DMS114 treated with DMSO at 0.1 percent for 48 hours (cell line): ENCODE measurements at regions not wholly inside any gene's neighbourhood (a gene's known extent, or its start where the extent isn't known, plus 50 kb on each side); places are given as distances from the start of the nearest gene placed in this dataset.
"Not testable (repeated sequence)": the region's sequence is repeated elsewhere in the genome, so short reads cannot be mapped to it uniquely, and the experiment has no call there.

ENCODE experiments used
- DNase-seq: peaks from one replicate; lab custom pipeline; 2025; ENCODE audit not compliant: unreplicated experiment; lab: John Stamatoyannopoulos, UW

- no peak for DNase-seq
These were observed 1608.9 kb upstream of the PIK3C3 start for GRCh38 chr18:40346146-40346545.

DNA sequence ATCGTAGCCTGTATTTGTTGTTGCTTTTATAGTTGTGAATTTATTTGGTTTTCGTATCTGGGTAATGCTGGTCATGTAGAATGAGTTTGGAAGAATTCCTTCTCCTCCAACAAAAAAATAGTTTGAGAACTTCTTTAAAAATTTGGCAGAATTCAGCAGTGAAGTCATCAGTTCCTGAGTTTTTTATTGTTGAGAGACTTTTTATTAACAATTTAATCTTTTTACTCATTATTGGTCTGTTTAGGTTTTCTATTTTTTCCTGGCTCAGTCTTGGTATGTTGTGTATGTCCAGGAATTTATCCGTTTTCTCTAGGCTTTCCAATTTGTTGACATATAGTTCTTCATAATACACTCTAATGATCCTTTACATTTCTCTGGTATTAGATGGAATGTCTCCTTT is 1613.3 kb upstream of the PIK3C3 start:
- no peak for DNase-seq

- DNase-seq = no peak
These were observed 1616.8 kb upstream of the PIK3C3 start for GRCh38 chr18:40338284-40338683.

DNA sequence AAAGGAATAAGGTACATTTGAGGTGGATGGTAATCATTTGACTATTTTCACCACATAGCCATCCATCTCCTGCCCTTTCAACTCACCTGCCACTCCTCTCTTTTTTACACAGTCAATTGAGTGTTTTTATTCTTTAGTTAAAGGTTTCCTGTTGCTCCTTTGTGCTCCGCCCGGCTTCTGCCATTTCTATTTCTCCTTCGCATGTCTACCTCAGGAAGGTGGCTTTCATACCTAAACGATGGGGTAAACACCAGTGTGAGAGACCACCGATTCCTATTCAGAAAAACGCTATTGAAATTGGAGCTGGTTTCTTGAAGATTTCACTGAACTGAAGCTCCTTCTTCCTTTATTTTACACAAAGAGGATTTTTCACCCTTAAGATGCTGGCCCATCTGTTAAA is 1628.0 kb upstream of the PIK3C3 start:
- DNase-seq = no peak

DNA sequence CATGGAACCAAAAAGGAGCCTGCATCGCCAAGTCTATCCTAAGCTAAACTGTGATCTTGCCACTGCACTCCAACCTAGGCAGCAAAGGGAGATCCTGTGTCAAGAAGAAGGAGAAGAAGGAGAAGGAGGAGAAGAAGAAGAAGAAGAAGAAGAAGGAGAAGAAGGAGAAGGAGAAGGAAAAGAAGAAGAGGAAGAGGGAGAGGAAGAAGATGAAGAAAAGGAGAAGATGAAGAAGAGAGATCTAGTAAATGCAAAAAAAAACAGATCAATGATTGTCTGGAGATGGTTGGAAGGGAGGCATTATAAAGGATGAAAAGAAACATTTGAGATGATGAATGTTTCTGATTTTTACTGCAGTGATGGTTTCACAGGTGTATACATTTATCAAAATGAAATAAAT is 1629.0 kb upstream of the PIK3C3 start:
- no peak for DNase-seq

GRCh38 chr18:40314199-40314598 is 1640.8 kb upstream of the PIK3C3 start:
- DNase-seq = no peak

- no peak for DNase-seq
These were observed 1641.9 kb upstream of the PIK3C3 start for GRCh38 chr18:40313030-40313642.

DNA sequence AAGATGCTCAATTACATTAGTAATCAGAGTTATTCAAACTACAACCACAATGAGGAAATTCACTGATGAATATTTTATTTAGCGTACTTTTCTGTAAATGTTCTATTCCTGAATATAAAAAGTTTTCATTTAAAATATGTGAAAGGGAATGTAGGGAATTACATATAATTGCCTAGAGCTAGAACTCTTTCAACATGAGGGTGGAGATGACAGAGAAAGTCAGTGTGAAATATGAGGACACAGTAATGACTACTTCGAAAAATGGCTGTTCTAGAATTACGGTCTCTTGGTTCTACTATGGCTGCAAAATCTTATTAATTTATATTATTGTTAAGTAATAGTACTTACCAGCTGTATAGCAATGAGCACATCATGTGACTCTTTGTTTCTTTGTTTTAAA is 1647.4 kb upstream of the PIK3C3 start:
- no peak for DNase-seq

GRCh38 chr18:40296717-40297413 is 1658.2 kb upstream of the PIK3C3 start:
- DNase-seq = no peak

DNA sequence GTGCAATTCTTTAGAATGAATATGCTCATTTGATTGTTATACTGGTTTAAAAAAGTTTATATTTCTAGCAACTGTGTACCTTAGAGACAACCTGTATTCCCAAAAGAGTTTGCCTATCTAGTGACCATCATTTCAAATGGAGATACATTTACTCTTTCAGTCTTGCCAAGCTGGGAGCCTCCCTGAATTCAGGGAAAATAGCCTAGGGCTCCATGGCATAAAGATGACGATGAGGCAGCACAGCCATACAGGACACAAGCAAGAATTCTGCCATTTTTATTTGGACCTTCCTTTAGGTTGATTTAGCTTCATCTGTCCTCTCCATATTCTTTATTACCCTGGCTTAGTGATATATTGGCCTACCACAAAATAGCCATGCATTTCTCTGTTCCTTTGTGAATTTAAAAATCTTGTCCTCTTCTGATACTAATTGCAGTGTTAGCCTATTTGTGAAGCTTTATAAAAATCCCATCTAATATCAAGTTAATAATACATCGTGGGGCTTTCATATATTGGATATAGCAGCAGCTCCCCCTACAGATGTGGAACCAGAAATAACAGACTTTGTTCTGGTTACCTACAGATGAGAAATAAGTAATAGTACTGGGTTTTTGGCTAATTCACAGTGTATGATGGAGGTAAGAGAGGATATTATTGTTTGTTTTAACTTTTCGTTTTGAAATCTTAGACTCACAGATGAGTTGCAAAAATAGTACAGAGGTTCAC is 1661.9 kb upstream of the PIK3C3 start:
- DNase-seq = no peak

- no peak for DNase-seq
These were observed 1671.5 kb upstream of the PIK3C3 start for GRCh38 chr18:40283560-40283959.

DNA sequence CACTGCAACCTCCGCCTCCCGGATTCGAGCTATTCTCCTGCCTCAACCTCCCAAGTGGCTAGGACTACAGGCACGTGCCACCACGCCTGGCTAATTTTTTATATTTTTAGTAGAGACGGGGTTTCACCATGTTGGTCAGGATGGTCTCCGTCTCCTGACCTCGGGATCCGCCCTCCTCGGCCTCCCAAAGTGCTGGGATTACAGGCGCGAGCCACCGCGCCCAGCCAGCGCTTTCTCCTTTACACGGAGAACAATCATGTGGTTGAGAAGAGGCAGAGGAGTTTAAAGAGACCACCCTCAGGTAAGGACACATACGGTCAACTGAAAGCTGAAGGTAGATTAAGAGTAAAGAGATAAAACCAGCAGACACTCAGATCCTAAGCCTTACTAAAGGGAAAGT is 1673.7 kb upstream of the PIK3C3 start:
- DNase-seq = not testable (repeated sequence)

DNA sequence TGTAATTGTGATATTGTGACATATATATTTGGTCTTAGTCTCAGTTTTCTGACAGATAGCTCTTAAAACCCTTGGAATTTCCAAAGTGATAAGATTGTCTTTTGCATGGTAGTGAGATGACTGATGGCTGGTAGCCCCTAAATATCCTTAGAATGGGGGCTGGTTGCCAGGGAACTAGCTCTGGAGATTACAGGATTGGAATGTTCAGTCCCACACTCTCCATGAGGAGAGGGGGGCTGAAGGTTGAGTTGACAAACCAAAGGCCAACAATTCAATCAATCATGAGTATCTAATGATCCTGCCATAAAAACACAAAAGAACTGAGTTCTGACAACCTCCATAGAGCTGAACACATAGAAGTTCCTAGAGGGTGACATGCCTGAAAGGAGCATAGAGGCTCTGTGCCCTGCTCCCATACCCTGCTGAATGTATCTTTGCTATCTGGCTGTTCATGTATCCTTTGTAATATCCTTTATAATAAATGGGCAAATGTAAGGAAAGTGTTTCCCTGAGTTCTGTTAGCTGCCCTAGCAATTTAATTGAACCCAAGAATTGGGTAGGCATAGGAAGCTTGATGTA is 1680.3 kb upstream of the PIK3C3 start:
- DNase-seq = no peak

GRCh38 chr18:40272630-40273231 is 1682.3 kb upstream of the PIK3C3 start:
- no peak for DNase-seq

GRCh38 chr18:40259115-40259835 is 1695.8 kb upstream of the PIK3C3 start:
- DNase-seq = no peak

DNA sequence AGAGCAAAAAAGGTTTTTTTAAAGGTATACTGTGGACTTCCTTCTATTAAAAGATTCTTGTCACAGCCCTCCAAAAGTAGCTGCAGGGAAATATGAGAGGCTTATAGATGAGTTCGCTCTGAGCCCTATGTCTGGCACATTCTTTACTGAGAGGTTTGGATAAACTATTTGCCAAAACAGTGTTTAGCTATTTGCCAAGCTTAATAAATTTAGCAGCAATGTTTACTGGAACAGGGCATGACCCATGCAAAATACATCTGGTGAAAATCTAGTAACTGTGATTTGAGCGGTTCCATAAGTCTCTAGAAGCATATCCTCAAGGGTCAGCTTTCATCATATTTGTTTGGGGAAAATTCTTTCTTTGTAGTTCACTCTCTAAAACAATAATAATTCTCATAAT is 1696.7 kb upstream of the PIK3C3 start:
- DNase-seq = no peak

DNA sequence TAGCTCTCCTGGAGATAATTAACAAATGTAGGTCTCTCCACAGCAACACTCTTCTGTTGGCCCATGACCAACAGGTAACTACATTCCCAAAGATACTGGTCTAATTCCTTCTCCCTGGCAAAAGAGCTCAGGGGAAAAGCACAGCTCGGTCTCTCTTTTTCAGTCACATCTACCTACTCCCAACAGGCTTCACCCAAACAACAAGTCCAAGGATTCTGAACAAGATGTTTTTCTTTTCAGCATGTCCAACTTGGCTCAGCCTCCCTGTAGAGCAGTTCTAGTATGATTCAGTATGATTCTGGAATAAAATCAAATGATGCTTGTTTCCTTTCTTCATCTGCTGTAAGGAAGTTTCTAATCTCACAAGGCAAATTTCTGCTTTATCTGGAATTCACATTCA is 1704.8 kb upstream of the PIK3C3 start:
- no peak for DNase-seq

DNA sequence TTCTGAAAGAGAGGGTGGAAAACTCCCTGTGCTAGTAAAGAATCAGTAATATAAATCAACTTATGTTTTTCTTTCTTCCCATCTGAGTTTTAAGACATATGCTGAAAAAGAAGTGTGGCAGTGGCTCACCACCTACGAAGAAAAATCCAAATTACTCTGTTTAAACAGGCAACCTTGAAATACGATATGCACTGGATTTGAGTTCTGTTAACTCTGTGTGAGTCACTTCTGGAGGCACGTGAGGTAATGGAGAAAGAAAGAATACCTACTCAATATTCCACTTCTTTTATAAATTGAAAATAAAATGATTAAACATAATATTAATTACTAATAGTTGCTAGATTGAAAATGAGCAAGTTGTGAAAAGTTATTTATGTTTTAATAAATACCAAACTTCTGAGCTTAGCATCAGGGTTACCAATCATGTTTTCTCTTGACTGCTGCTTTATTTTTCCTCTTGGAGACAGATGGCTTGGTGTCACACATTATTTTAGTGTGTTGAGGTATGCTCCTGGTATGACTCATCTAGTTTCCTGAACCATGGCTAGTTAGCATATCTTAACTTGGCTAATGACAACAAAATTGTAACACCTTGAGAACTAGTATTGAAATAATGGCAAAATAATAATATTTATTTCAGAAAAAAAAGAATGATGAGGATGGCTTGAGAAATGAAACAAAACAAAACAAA is 1705.5 kb upstream of the PIK3C3 start:
- DNase-seq = no peak

GRCh38 chr18:40245612-40246011 is 1709.4 kb upstream of the PIK3C3 start:
- not testable (repeated sequence) for DNase-seq

DNA sequence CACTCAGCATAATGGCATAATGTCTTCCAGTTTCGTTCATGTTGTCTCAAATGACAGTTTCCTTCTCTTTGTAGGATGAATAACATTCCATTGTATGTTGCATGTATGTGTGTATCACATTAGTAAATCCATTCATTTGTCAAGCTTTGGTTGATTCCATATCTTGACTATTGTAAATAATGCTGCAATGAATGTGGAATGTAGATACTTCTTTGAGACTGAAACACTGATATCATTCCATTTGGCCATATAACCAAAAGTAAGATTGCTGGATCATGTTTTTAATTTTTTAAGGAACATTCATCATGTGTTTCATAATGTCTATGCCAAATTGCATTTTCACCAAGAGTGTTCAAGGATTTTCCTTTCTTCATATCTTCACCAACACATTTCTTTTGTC is 1711.4 kb upstream of the PIK3C3 start:
- DNase-seq = no peak
